ENCODE measurements at regions not wholly inside any gene's neighbourhood (a gene's known extent, or its start where the extent isn't known, plus 50 kb on each side); places are given as distances from the start of the nearest gene placed in this dataset.

DNA sequence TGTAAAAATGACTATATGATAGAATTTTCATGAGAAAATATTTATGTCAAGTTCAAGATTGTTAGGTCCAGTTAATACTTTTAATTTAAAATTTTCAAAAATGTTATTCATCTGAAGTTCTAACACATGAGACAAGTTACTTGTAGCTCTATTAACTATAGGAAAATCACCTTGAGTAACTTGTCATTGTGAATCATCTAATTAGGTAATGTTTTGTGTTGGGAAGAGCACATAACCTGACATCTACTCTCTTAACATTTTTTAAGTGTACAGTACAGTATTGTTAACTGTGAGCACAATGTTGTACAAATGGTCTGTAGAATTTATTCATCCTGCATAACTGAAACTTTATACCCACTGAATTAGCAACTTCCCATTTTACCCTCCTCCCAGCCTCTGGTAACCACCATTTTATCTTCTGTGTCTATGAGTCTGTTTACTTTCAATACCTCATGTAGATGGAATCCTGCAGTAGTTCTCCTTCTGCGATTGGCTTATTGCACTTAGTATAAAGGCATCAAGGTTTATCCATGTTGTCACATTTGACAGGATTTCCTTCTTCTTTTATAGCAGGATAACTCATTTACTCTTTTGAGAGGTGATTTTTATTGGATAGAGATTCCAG is 54.6 kb downstream of the ARL4A start:
- peaks cover 16% of the 10 kb centered on the region for H3K4me1 Mint-ChIP-seq
- TF ChIP-seq, protein P1, sequence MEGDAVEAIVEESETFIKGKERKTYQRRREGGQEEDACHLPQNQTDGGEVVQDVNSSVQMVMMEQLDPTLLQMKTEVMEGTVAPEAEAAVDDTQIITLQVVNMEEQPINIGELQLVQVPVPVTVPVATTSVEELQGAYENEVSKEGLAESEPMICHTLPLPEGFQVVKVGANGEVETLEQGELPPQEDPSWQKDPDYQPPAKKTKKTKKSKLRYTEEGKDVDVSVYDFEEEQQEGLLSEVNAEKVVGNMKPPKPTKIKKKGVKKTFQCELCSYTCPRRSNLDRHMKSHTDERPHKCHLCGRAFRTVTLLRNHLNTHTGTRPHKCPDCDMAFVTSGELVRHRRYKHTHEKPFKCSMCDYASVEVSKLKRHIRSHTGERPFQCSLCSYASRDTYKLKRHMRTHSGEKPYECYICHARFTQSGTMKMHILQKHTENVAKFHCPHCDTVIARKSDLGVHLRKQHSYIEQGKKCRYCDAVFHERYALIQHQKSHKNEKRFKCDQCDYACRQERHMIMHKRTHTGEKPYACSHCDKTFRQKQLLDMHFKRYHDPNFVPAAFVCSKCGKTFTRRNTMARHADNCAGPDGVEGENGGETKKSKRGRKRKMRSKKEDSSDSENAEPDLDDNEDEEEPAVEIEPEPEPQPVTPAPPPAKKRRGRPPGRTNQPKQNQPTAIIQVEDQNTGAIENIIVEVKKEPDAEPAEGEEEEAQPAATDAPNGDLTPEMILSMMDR (IDR thresholded peaks at IDR 0.05; ENCODE audit: unreplicated experiment in 3 of 3): no peak

DNA sequence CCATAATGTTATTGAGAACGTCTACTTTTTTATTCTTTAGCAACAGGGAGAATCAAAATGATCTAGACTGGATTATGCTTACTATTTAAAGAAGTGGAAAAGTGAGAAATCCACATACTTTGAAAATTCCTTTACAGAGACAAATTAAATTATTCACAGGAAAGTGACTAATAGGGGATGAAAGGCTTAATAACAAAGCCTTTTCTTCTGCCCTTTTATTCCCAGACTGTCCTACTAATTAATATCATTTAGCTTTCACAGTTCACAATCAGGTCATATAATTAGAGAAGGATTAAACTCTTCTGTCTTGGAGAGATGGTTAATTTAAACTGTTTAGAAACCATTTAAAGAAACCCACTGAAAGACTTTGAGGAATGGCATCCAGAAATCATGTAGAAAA is 58.8 kb downstream of the ARL4A start:
- H3K4me1 Mint-ChIP-seq: no peaks in the 10 kb centered on the region
- TF ChIP-seq, protein P1 (IDR thresholded peaks at IDR 0.05; ENCODE audit: unreplicated experiment in 3 of 3): no peak
- no peaks in the 10 kb centered on the region for H3K36me3 Mint-ChIP-seq (ENCODE audit: low read depth)
- no peaks in the 10 kb centered on the region for H3K9me3 Mint-ChIP-seq
- no peak overlapping the region for H3K27ac Mint-ChIP-seq
- no peak overlapping the region for H3K4me3 Mint-ChIP-seq
- H3K27me3 Mint-ChIP-seq (ENCODE audit: low read depth): no peaks in the 10 kb centered on the region

More for the DNA sequence above, 54.6 kb downstream of the ARL4A start:
- Mint-ChIP-seq H3K9me3 (no peaks in the 10 kb centered on the region), H3K27ac (no peak overlapping the region), H3K27me3 (ENCODE audit: low read depth) (no peaks in the 10 kb centered on the region), H3K36me3 (ENCODE audit: low read depth) (no peaks in the 10 kb centered on the region), H3K4me3 (no peak overlapping the region)

DNA sequence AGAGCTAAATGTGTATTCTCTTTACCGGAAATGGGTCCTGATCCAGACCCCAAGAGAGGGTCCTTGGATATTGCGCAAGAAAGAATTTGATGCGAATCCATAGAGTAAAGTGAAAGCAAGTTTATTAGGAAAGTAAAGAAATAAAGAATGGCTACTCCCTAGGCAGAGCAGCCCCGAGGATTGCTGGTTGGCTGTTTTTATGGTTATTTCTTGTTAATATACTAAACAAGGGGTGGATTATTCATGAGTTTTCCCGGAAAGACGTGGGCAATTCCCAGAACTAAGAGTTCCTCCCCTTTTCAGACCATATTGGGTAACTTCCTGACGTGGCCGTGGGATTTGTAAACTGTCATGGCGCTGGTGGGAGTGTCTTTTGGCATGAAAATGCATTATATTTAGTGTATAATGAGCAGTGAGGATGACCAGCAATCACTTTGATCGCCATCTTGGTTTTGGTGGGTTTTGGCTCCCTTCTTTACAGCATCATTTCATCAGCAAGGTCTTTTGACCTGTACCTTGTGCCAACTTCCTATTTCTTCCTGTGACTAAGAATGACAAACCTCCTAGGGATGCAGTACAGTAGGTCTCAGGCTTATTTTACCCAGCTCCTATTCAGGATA is 60.4 kb downstream of the ARL4A start:
- TF ChIP-seq, protein P1 (IDR thresholded peaks at IDR 0.05; ENCODE audit: unreplicated experiment in 3 of 3): no peak
- no peaks in the 10 kb centered on the region for H3K27me3 Mint-ChIP-seq (ENCODE audit: low read depth)
- no peak overlapping the region for H3K27ac Mint-ChIP-seq
- no peaks in the 10 kb centered on the region for H3K36me3 Mint-ChIP-seq (ENCODE audit: low read depth)
- H3K9me3 Mint-ChIP-seq: no peaks in the 10 kb centered on the region
- no peaks in the 10 kb centered on the region for H3K4me1 Mint-ChIP-seq
- H3K4me3 Mint-ChIP-seq: no peak overlapping the region

DNA sequence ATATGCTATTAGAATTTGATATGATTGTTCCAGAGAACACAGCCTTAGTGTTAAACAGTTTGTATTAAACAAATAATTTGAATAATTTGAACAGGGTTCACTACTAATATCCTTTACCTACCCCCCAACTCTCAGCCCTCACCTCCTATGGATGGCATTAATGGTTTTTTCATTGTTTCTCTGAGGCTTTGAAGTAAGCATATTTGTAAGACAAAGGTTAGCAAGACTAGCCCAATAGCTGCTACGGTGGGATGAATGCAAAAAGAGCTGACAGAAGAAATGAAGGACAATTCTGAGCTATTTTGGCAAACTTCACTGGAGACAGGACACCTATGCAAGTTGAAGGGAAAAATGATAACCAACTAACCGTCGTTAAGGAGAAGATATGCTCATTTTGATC is 61.6 kb downstream of the ARL4A start:
- H3K27ac Mint-ChIP-seq: no peak overlapping the region
- no peaks in the 10 kb centered on the region for H3K27me3 Mint-ChIP-seq (ENCODE audit: low read depth)
- H3K36me3 Mint-ChIP-seq (ENCODE audit: low read depth): no peaks in the 10 kb centered on the region
- TF ChIP-seq, protein P1 (IDR thresholded peaks at IDR 0.05; ENCODE audit: unreplicated experiment in 3 of 3): no peak
- no peaks in the 10 kb centered on the region for H3K9me3 Mint-ChIP-seq
- H3K4me1 Mint-ChIP-seq: no peaks in the 10 kb centered on the region
- H3K4me3 Mint-ChIP-seq: no peak overlapping the region

DNA sequence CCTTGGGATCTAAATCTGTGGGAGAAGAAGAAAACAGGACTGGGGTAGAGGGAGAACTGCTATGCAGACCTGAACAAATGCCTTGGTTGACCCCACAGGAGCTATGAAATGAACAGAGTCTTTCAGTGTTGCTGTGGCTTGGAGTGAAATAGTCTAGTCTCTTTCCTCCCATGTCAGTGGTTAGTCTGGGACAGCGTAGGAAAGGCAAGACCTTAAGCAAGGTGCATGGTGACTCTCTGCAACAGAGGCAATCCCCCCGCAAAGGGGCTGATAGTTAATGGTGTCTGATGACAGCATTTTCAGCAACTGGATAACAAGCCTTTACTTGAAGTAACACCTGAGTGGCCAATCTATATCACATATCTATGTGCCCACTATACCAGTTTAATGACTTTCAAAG is 62.3 kb downstream of the ARL4A start:
- H3K4me3 Mint-ChIP-seq: no peak overlapping the region
- H3K9me3 Mint-ChIP-seq: no peaks in the 10 kb centered on the region
- no peaks in the 10 kb centered on the region for H3K4me1 Mint-ChIP-seq
- no peak overlapping the region for H3K27ac Mint-ChIP-seq
- no peaks in the 10 kb centered on the region for H3K36me3 Mint-ChIP-seq (ENCODE audit: low read depth)
- H3K27me3 Mint-ChIP-seq (ENCODE audit: low read depth): no peaks in the 10 kb centered on the region
- TF ChIP-seq, protein P1 (IDR thresholded peaks at IDR 0.05; ENCODE audit: unreplicated experiment in 3 of 3): no peak

DNA sequence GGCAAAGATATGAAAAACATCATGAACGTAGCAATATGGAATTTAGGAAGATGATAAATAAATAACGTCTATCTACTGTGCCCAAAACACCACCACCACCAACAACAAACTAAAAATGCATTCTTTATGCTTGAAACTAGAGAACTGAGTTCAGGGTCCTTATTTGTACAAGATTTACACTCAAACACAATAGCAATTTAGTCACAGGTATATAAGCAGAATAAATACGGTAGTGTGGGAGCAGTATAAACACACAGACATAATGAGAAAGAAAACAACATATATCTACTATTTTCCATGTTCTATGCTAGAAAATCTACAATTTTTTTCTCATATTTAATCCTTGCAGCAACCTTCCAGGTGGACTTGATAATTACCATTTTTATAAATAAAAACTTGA is 64.3 kb downstream of the ARL4A start:
- H3K36me3 Mint-ChIP-seq (ENCODE audit: low read depth): no peaks in the 10 kb centered on the region
- no peaks in the 10 kb centered on the region for H3K9me3 Mint-ChIP-seq
- no peak overlapping the region for H3K4me3 Mint-ChIP-seq
- TF ChIP-seq, protein P1 (IDR thresholded peaks at IDR 0.05; ENCODE audit: unreplicated experiment in 3 of 3): no peak
- H3K27ac Mint-ChIP-seq: no peak overlapping the region
- H3K27me3 Mint-ChIP-seq (ENCODE audit: low read depth): no peaks in the 10 kb centered on the region
- no peaks in the 10 kb centered on the region for H3K4me1 Mint-ChIP-seq
